CD4-positive, alpha-beta T cell treated with Interleukin-10 for 1 hour (primary cell): ENCODE measurements at regions not wholly inside any gene's neighbourhood (a gene's known extent, or its start where the extent isn't known, plus 50 kb on each side); places are given as distances from the start of the nearest gene placed in this dataset.

Experiments used
- DNase-seq: peaks from one replicate; pipeline ENCODE4 v3.0.0-alpha.2; 2020

GRCh38 chr1:198042168-198042567, 114.6 kb upstream of the NEK7 start:
- DNase-seq = no peak

DNA sequence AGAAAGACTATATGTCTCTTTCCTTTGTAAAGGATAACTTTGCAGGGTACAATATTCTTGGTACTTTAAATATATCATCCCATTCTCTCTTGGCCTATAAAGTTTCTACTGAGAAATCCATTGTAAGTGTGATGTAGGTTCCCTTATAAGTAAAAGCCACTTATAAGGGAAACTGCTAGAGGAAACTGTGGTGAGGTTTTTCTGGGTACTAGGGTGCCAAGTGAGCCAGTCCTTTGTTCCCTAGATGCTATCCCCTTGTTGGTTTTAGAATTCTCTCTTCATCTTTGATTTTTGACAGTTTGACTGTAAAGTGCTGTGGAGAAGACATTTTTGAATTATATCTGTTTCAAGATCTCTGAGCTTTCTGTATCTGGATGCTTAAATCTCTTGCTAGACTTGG, 108.9 kb upstream of the NEK7 start:
- peak; percentile 7 for DNase-seq

DNA sequence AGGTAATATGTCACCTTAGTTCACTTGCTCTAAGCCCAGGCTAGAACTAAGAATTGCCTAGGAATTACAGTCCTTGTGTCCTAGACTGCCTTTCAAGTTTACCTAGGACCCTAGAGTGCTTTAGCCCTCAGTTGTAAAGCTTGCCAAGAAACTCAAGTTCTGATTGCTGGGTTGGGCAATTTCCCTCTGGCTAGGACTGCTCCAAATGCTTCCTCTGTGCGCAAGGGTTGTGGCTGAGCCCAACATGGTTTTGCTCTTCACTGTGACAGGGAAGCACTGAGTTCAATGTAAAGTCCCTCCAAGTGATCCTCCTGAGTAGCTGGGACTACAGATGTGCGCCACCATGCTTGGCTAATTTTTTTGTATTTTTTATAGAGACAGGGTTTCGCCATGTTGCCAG, 102.3 kb upstream of the NEK7 start:
- DNase-seq = no peak

GRCh38 chr1:198056255-198056654, 100.5 kb upstream of the NEK7 start:
- no peak for DNase-seq

DNA sequence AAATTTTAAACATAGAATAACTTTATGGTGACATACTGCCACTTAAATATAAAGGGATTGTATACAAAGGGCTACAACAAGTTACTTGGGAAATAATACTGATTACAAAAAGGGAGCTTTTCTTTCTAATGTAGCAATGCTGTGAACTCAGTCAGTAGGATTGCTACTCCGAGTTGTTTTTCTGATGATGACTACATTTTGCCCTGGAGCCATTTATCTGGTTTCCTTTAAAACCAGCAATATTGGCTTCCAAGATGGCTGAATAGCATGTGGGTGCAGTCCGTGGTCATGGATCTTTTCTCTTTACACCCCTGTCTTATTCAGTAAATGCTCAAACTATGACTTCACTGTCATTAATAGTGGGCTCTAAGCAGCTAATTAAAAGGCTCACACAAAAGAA, 92.6 kb upstream of the NEK7 start:
- DNase-seq = no peak

GRCh38 chr1:198068285-198068684, 88.5 kb upstream of the NEK7 start:
- no peak for DNase-seq

DNA sequence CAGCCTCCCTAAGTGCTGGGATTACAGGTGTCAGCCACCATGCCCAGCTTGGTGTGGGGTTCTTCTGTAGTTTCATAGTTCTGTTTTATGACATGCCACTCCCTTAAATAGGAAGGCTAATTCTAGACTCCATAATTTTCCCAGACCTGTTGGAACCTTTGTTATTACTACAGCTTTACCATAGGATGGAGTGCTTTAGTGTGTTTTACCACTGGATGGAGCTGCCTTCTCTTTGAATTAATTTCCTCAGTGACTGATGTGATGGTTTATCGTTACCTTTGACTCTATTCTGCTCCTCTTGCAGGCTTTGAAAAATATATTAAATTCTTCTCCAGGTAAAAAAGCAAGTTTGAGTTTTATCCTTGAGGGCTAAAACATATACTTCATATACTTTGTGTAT, 84.6 kb upstream of the NEK7 start:
- no peak for DNase-seq

- DNase-seq = no peak
These were observed 81.5 kb upstream of the NEK7 start for GRCh38 chr1:198075296-198075695.

DNA sequence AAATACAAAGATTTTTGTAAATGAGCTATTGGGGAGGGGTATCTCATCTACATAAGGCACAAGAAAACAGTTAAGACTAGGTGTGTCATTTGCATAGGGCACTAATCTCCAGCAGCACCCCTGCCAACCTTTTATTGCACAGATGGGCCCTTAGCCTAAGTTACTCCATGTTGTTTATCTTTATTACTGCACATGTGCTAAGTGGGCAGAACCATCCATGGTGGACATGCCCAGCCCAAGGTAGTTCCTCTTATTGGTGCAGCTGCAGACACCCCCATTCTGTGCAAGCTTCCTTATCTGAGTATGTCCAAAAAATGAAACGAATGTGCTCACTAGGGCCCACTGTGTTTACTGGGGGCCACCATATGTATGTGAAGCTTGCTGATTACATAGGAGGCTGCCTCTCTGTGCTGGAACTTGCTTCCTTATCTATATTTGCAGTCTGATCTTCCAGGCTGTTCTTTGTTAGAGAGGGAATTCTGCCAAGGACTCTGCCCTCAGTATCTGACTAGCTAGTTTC, 77.3 kb upstream of the NEK7 start:
- no peak for DNase-seq

DNA sequence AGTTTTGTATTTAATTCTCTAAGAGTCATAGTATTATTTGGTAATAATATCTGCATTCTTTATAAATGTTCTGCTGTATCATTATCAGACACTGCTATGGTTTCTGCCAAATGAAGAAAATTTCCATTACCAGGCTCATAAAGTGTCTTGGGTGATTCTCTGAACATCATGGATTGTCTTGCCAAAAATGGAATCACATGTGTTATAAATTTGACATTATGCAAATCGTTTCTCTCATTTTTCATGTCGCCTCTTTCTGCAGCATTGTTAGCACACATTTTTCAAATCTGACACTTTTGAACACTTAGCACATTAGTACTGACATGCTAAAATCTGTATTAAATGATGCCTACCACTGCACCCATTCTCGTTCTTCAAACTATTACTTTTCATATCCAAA, 74.2 kb upstream of the NEK7 start:
- no peak for DNase-seq

DNA sequence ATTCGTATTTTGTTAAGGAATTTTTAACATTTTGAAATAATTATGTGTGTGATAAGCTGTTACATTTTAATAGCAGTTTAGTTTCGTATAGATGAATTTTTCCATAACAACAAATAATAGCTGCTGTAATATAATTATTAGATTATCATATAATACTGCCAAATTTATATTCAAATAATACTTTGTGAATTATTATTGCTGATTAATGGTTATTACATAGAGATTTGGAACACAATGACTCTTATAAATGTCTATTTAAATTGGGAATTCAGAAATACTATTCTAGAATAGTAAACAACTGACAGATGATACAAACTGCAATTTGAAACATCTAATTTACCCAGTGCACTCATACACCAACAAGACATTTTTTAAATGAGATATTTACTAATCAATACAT, 73.2 kb upstream of the NEK7 start:
- DNase-seq = no peak

DNA sequence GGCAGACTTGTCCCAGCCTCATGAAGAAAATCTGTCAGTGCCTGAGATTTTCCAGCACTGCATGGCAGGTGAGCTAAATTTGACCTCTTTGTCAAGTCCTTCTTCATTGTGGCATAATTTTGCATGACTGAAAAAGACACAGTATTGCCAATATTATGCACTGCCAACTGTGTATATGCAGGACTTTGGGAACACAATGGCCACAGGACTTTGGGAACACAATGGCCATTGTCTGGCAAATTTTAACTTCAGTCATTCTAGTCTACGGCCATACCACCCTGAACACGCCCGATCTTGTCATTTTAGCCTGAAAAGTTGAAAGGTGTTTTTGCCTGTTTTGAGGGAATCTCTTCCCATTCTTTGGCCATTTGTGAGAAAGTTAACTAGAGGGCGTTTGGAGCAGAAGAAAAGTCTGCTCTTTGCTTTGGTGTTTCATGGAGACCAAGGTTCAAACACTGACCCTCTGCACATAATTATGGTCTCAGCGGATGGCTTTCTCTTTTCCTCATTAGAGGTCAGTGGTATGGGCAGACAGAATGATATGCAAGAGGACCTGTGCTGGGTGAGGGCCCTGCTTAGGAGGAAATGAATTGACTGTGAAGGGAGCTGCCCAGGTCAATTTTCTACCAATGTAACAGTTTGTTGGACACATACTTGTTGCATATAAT, 72.4 kb upstream of the NEK7 start:
- no peak for DNase-seq

- no peak for DNase-seq
These were observed 70.6 kb upstream of the NEK7 start for GRCh38 chr1:198086051-198086745.

DNA sequence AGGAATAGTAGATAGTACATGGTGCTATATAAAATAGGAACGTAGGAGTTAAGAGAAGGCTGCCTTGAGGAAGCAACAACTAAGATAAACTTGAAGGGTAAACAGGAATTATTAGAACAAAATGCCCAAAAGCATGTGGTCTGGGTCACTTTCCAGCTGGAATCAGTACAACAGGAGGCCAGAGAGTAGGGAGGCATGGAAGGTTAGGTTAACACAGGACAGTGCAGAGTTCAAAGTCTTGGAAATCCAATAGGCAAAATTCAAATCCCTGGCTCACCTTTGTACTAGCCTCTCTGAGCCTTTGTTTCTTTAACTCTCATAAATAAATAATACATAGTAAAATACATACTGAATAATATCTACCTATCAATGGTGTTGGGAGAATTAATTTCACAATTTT, 69.0 kb upstream of the NEK7 start:
- DNase-seq = no peak

DNA sequence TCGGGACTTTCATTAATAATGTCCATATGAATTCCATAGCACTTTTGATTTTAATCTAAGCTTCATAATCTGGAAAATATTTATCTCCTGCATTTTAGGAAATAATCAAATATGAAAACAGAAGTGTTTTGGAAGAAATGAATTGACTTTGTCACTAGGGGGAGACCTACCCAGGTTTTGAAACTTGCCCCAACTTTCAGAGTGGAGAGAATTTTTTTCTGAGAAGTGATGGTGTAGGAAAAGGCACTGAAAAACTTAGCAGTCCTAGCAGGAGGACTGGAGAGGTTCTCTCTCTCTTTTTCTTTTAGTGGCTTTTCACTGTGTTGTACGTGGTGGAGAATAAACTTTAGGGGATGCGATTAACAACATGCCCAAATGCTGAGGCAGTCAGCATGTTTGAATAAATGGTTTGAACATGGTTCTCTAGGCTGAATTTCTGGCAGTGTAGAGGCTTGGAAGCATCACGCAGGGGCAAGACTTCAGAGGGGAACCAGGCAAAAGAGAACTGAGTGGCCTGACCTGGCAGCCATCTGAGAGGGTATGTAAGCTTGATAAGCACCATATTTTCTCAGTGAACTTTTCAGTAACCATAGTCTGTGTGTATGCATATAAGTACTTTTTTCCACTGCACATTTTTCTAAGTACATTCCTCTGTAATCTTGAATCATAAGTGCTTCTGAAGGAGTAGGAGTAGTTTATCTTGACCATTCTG, 68.3 kb upstream of the NEK7 start:
- DNase-seq = peak; percentile 48

DNA sequence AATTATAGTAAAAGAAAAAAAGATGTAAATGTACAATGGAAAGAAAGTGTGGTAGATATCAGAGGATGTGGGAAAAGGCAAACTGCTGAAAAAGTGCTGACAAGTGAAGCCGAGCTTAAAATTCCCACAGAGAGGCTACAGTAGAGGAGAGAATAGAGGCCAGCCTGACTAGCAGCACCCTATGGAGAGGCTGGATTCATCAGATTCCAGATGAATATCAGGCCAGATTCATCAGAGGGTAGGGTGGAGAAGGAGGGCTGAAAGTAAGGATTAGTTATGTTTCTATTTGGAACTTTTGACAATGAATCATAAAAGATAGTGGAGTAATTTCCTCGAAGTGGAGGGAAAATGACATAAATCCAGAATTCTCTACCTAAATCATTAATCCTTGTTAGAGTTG, 60.4 kb upstream of the NEK7 start:
- DNase-seq = no peak

DNA sequence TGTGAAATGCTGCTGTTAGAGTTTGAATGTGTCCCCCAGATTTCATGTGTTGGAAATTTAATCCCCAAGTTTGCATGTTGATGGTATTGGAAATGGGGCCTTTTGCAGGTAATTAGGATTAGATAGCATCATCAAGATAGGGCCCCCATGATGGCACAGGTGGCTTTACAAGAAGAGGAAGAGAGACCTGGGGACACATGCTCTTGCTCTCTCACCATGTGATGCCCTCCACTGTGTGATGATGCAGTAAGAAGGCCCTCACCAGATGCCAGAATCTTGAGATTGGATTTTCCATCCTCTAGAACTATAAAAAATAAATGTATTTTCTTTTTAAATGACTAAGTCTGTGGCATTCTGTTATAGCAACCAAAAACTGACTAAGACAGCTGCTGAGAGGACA, 57.0 kb upstream of the NEK7 start:
- DNase-seq = no peak

- DNase-seq = no peak
These were observed 54.9 kb upstream of the NEK7 start for GRCh38 chr1:198101716-198102453.

DNA sequence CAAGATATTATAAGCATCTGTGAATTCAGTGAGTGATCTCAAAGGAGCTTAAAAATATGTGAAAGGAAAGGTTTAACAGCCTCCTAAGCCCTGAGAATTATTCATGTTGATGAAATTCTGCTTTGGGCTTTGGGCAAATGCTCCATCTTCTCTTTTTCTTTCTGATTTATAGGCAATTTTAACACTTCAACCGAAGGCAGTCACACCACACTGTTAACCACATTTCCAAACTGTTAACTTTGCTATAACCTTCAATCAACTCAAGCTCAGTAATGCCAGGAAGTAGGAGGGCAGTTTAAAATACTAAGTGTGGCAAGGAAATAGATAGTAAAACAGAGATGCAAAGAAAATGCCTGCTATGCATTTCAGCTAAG, 54.4 kb upstream of the NEK7 start:
- DNase-seq = peak; percentile 25

DNA sequence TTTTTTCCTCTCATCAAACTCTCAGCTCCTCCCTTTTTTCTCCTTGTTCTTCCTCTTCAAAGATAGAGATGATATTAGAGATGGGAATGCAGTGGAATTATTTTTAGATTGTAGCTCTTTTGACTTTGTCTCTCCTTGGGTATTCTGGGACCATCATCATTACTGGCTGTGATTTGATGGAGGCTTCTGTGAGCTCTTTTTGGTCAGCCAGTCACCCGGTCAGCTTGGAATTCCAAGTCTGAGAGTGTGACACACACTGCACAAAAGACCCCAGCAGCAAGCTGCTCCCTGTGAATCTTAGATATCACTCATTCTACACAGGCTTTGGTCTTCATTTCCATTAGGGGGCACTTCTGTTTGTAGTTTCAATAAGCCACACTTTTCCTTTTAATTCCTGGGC, 51.6 kb upstream of the NEK7 start:
- no peak for DNase-seq

DNA sequence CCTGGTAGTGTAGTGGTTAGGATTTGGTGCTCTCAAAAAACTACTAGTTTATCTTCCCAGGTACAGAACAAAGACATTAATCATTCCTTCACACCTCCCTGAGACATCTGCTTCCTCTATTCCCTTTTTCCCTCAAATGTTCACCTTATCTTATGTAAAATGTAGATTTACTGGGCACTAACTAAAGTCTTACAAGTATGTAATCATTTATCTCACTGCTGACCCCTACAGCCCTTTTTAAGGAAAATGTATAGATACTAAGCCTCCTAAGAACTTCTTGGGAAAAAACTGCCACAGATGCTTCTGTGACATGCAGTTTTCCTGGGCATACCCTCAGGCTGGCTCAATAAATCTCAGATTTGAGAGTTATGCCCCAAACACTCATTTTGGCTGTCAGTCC, 50.8 kb upstream of the NEK7 start:
- DNase-seq = no peak
